GM23248 (cell line): ENCODE measurements at regions not wholly inside any gene's neighbourhood (a gene's known extent, or its start where the extent isn't known, plus 50 kb on each side); places are given as distances from the start of the nearest gene placed in this dataset.

ENCODE experiments used
- DNase-seq: peaks from one replicate; pipeline ENCODE4 v3.0.0-alpha.2; 2015
- H2AFZ ChIP-seq: fragments of 200-600 bp; sonication (generic); 2 replicates; pipeline ENCODE4 v1.6.1; 2016; ENCODE audit warnings: antibody characterized with exemption
- H3F3A ChIP-seq: fragments of 200-600 bp; sonication (generic); 2 replicates; pipeline ENCODE4 v1.6.1; 2016; ENCODE audit warnings: mild to moderate bottlenecking, antibody characterized with exemption, mixed run types; ENCODE audit not compliant: insufficient read depth
- H3K27ac ChIP-seq: fragments of 200-600 bp; sonication (generic); 2 replicates; pipeline ENCODE4 v1.5.1; 2016; ENCODE audit warnings: mild to moderate bottlenecking
- H3K27me3 ChIP-seq: fragments of 200-600 bp; sonication (generic); replicated peaks from 2 replicates; pipeline ENCODE4 v1.6.1; 2016; ENCODE audit warnings: mild to moderate bottlenecking; ENCODE audit not compliant: insufficient read depth
- H3K36me3 ChIP-seq: fragments of 200-600 bp; sonication (generic); 2 replicates; pipeline ENCODE4 v1.6.1; 2016; ENCODE audit warnings: low read depth, mild to moderate bottlenecking
- H3K4me1 ChIP-seq: fragments of 200-600 bp; sonication (generic); 2 replicates; pipeline ENCODE4 v1.6.1; 2016; ENCODE audit warnings: mild to moderate bottlenecking; ENCODE audit not compliant: insufficient read depth
- H3K4me2 ChIP-seq: fragments of 200-600 bp; sonication (generic); one replicate; pipeline ENCODE4 v1.6.1; 2016; ENCODE audit warnings: mild to moderate bottlenecking; ENCODE audit not compliant: unreplicated experiment
- H3K4me3 ChIP-seq: fragments of 200-600 bp; sonication (generic); 2 replicates; pipeline ENCODE4 v1.5.1; 2016; ENCODE audit warnings: mild to moderate bottlenecking
- H3K79me2 ChIP-seq: fragments of 200-600 bp; sonication (generic); 2 replicates; pipeline ENCODE4 v1.6.1; 2016; ENCODE audit warnings: mild to moderate bottlenecking; ENCODE audit not compliant: insufficient read depth
- H3K9ac ChIP-seq: fragments of 200-600 bp; sonication (generic); 2 replicates; pipeline ENCODE4 v1.6.1; 2016; ENCODE audit warnings: mild to moderate bottlenecking
- H3K9me2 ChIP-seq: fragments of 200-600 bp; sonication (generic); 2 replicates; pipeline ENCODE4 v1.6.1; 2016; ENCODE audit warnings: mixed run types, mild to moderate bottlenecking, moderate library complexity; ENCODE audit not compliant: insufficient read depth
- H3K9me3 ChIP-seq: fragments of 200-600 bp; sonication (generic); one replicate; pipeline ENCODE4 v1.6.1; 2017; ENCODE audit warnings: low read depth
- H4K20me1 ChIP-seq: fragments of 200-600 bp; sonication (generic); 2 replicates; pipeline ENCODE4 v1.6.0; 2016; ENCODE audit not compliant: insufficient read depth
- EZH2 ChIP-seq: fragments of 200-600 bp; sonication (generic); IDR thresholded peaks from 2 replicates; pipeline ENCODE4 v1.6.1; 2018; ENCODE audit warnings: antibody characterized with exemption, mild to moderate bottlenecking; ENCODE audit not compliant: insufficient read depth, poor library complexity, severe bottlenecking
- EZH2phosphoT487 ChIP-seq: fragments of 200-600 bp; sonication (generic); IDR thresholded peaks from 2 replicates; pipeline ENCODE4 v1.6.1; 2018; ENCODE audit warnings: antibody characterized with exemption, moderate library complexity, mild to moderate bottlenecking, low read depth; ENCODE audit not compliant: insufficient read depth
- WGBS, 2 experiments: methylation state at CpG; one replicate each; pipeline ENCODE4 v1.1.6; 2015 to 2017; ENCODE audit warnings: low lambda C conversion rate in 2 of 2, low coverage in 1 of 2; ENCODE audit errors: missing lambda C conversion rate in 2 of 2; 5-methylcytosine and 5-hydroxymethylcytosine counted together
- in situ Hi-C: fragments of 300-500 bp; cut with MboI; formaldehyde crosslinking; loops from 2 replicates; pipeline ENCODE4 v1.15.0; 2020

DNA sequence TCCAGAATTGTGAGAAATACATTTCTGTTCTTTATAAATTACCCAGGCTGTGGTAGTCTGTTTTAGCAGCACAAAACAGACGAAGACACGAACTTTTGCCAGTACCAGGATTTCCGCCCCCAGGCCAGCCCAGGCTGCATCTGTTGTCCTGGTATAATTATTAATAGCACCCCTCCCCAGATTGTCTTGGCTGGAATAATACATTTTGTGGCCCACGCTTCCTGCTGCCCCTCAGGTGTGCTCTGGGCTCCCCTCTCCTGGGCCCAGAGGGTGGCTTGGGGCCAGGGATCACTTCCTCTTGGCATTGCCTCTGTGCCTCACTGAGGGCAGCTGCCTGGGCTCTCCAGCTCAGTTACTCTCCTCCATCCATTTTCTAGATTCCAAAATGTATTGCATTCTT is 102.1 kb upstream of the HS6ST1 start:
- H3K36me3 ChIP-seq, result no peaks in the 10 kb centered on the region
- in situ Hi-C loops, result no loop called here

DNA sequence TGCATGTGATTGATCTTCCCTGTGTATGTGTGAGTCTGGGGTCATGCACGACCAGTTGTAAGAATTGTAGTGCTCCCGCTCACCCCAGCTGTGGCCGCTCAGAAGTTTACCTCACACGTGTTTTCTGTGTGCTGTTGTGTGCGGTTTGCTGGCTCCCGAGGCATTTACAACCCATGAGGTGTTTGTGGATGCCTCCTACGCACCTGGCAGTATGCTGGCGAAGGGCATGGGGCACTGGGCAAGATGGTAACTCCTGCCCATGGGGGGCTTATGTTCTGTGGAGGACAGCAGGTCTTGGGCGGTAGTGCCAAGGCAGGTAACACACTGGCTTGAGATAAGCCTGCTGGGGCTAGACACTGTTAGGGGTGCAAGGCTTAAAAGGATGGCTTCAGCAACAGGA is 102.6 kb upstream of the HS6ST1 start:
- no peak for DNase-seq

More for the DNA sequence above, 102.1 kb upstream of the HS6ST1 start:
- Histone ChIP-seq H3F3A (peaks cover 22% of the 10 kb centered on the region), H3K4me2 (no peak overlapping the region), H3K79me2 (no peaks in the 10 kb centered on the region), H3K9me2 (no peaks in the 10 kb centered on the region), H3K27ac (no peak overlapping the region), H3K27me3 (no peaks in the 10 kb centered on the region), H3K9me3 (no peaks in the 10 kb centered on the region), H4K20me1 (no peaks in the 10 kb centered on the region), H3K4me3 (no peak overlapping the region), H3K4me1 (peaks cover 20% of the 10 kb centered on the region), H3K9ac (no peak overlapping the region), H2AFZ (no peak overlapping the region)
- WGBS, 2 experiments, result 94 to 95% methylated on average over 4 of the region's 4 CpGs
- TF ChIP-seq EZH2, result no peak
- no peak for TF ChIP-seq EZH2phosphoT487
- no peak for DNase-seq

DNA sequence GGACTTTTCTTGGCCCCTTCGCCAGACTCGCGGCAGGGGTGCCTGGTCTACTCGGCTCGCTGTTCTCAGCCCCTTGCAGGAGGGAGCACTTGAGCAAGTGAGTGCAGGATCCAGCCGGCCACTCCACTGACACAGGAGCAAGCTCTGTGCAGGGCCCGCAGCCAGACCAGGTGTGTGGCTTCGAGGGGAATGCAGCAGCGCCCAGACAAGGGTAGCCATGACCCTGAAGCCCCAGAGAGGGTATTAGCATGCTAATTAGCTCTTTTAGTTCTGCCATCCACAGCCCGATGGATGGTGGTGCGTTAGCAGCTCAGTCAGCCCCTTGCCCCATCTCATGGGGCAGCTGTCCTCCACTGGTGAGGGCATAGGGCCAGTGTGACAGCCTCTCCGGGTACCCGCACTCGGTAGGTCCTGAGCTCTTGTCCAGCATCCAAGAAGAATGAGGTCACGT is 103.2 kb upstream of the HS6ST1 start:
- no peaks in the 10 kb centered on the region for H3K27me3 ChIP-seq
- H3K9ac ChIP-seq, result peak overlapping the region; percentile 57
- peaks cover 22% of the 10 kb centered on the region for H3F3A ChIP-seq
- TF ChIP-seq EZH2, result no peak
- TF ChIP-seq EZH2phosphoT487, result no peak
- no peaks in the 10 kb centered on the region for H4K20me1 ChIP-seq
- peaks cover 20% of the 10 kb centered on the region for H3K4me1 ChIP-seq
- DNase-seq, result peak; percentile 30
- no peaks in the 10 kb centered on the region for H3K9me3 ChIP-seq
- H3K4me3 ChIP-seq, result peak overlapping the region; percentile 40
- no peaks in the 10 kb centered on the region for H3K9me2 ChIP-seq
- no peaks in the 10 kb centered on the region for H3K79me2 ChIP-seq
- no peaks in the 10 kb centered on the region for H3K36me3 ChIP-seq
- in situ Hi-C loops, result no loop called here
- WGBS, 2 experiments, result 78 to 81% methylated on average over 15 of the region's 15 CpGs
- peak overlapping the region; percentile 87 for H3K27ac ChIP-seq
- H3K4me2 ChIP-seq, result peak overlapping the region; percentile 66
- H2AFZ ChIP-seq, result peak overlapping the region; percentile 55; the same call in 1 of the 2 replicates

More for the DNA sequence above, 102.6 kb upstream of the HS6ST1 start:
- Histone ChIP-seq H3K36me3 (no peaks in the 10 kb centered on the region), H3K4me3 (no peak overlapping the region), H3K79me2 (no peaks in the 10 kb centered on the region), H3K4me1 (peaks cover 20% of the 10 kb centered on the region), H3K27me3 (no peaks in the 10 kb centered on the region), H2AFZ (no peak overlapping the region), H4K20me1 (no peaks in the 10 kb centered on the region), H3K9me2 (no peaks in the 10 kb centered on the region), H3K9me3 (no peaks in the 10 kb centered on the region), H3K27ac (no peak overlapping the region), H3K9ac (no peak overlapping the region), H3K4me2 (no peak overlapping the region), H3F3A (peaks cover 22% of the 10 kb centered on the region)
- in situ Hi-C loops, result no loop called here
- TF ChIP-seq EZH2phosphoT487 (no peak), EZH2 (no peak)
- WGBS, 2 experiments, result 95 to 97% methylated on average over 9 of the region's 9 CpGs

DNA sequence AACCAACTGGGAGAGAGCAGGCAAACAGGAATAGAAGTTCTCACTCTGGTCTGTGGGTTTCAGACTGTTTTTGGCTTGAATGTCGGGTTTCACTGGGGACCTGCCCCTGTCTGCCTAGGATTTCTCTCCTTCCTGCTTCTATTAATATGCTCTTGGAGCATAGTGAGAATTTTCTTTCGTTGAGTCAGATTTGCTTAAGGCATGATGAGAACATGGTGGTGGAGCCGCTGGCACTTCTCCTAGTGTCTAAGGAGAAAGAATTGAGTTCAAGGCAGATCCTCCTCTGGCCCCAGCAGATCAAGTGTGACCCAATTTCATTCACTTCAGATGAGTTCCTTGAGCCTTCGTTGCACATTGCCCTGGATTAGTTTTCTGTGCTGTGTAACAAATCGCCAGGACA is 103.9 kb upstream of the HS6ST1 start:
- Histone ChIP-seq H2AFZ (peak overlapping the region; percentile 55), H3K27me3 (no peaks in the 10 kb centered on the region), H4K20me1 (no peaks in the 10 kb centered on the region), H3K9me3 (no peaks in the 10 kb centered on the region), H3K9ac (peak overlapping the region; percentile 57), H3K4me3 (peak overlapping the region; percentile 40), H3F3A (peaks cover 22% of the 10 kb centered on the region), H3K36me3 (no peaks in the 10 kb centered on the region), H3K79me2 (no peaks in the 10 kb centered on the region), H3K4me1 (peaks cover 20% of the 10 kb centered on the region), H3K27ac (peak overlapping the region; percentile 87), H3K9me2 (no peaks in the 10 kb centered on the region), H3K4me2 (peak overlapping the region; percentile 66)
- no peak for TF ChIP-seq EZH2phosphoT487
- TF ChIP-seq EZH2, result no peak
- peak; percentile 98 for DNase-seq
- in situ Hi-C loops, result no loop called here
- 2 to 3% methylated on average over 5 of the region's 5 CpGs for WGBS, 2 experiments

DNA sequence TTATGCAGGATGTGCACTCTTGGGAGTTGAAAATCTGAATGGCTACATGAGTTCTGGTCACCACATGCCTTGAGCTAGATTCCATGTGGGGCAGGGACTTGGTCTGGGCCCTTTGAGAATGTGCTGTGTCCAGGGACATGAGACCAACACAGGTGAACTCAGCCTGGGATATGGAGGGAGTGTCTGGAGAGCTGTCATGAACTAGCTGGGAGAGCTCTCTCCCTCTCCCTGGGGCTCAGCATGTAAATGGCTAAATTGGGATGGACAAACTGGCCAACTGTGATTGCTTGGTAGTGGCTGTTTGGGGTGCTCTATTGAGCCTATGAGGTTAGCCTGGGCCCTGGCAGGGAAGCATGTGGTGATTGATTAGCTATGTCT is 105.1 kb upstream of the HS6ST1 start:
- TF ChIP-seq EZH2phosphoT487 (no peak), EZH2 (no peak)
- H3K4me1 ChIP-seq, result peaks cover 20% of the 10 kb centered on the region

More for the DNA sequence above, 105.1 kb upstream of the HS6ST1 start:
- H3K36me3 ChIP-seq, result no peaks in the 10 kb centered on the region
- no peak overlapping the region for H3K9ac ChIP-seq
- DNase-seq, result no peak
- in situ Hi-C loops, result no loop called here
- no peaks in the 10 kb centered on the region for H4K20me1 ChIP-seq
- H3K9me2 ChIP-seq, result no peaks in the 10 kb centered on the region
- no peak overlapping the region for H3K27ac ChIP-seq
- H3K79me2 ChIP-seq, result no peaks in the 10 kb centered on the region
- no peak overlapping the region for H3K4me2 ChIP-seq
- H3K27me3 ChIP-seq, result no peaks in the 10 kb centered on the region
- no peaks in the 10 kb centered on the region for H3K9me3 ChIP-seq
- no peak overlapping the region for H3K4me3 ChIP-seq
- H2AFZ ChIP-seq, result no peak overlapping the region
- H3F3A ChIP-seq, result peaks cover 22% of the 10 kb centered on the region
